ENCODE measurements at regions not wholly inside any gene's neighbourhood (a gene's known extent, or its start where the extent isn't known, plus 50 kb on each side); places are given as distances from the start of the nearest gene placed in this dataset.

GRCh38 chr5:2660315-2660714, 91.2 kb downstream of the IRX2 start:
- intact Hi-C loops (cut with DNase I): no loop called here
- DNase-seq (ENCODE audit: missing footprints) (no peak), ATAC-seq (no peak)

- intact Hi-C loops (cut with DNase I): no loop called here
- ATAC-seq (no peak), DNase-seq (ENCODE audit: missing footprints) (no peak)
These were observed 92.5 kb downstream of the IRX2 start for GRCh38 chr5:2658881-2659470.

- no peak for DNase-seq (ENCODE audit: missing footprints)
- no peak for ATAC-seq
- intact Hi-C loops (cut with DNase I): no loop called here
These were observed 93.0 kb downstream of the IRX2 start for GRCh38 chr5:2658447-2658846.

- ATAC-seq (no peak), DNase-seq (ENCODE audit: missing footprints) (no peak)
- intact Hi-C loops (cut with DNase I): no loop called here
These were observed 94.3 kb downstream of the IRX2 start for GRCh38 chr5:2657151-2657550.

- ATAC-seq (no peak), DNase-seq (ENCODE audit: missing footprints) (no peak)
- intact Hi-C loops (cut with DNase I): no loop called here
These were observed 95.3 kb downstream of the IRX2 start for GRCh38 chr5:2656206-2656605.

- intact Hi-C loops (cut with DNase I): no loop called here
- no peak for DNase-seq (ENCODE audit: missing footprints)
- ATAC-seq: no peak
These were observed 97.5 kb downstream of the IRX2 start for GRCh38 chr5:2653991-2654390.

GRCh38 chr5:2651116-2651515, 100.4 kb downstream of the IRX2 start:
- ATAC-seq (no peak), DNase-seq (ENCODE audit: missing footprints) (no peak)
- intact Hi-C loops (cut with DNase I): no loop called here

- DNase-seq (ENCODE audit: missing footprints) (no peak), ATAC-seq (no peak)
- intact Hi-C loops (cut with DNase I): no loop called here
These were observed 108.7 kb downstream of the IRX2 start for GRCh38 chr5:2642684-2643345.

GRCh38 chr5:2640717-2641116, 110.8 kb downstream of the IRX2 start:
- DNase-seq (ENCODE audit: missing footprints) (no peak), ATAC-seq (no peak)
- intact Hi-C loops (cut with DNase I): no loop called here

- intact Hi-C loops (cut with DNase I): no loop called here
- no peak for ATAC-seq
- no peak for DNase-seq (ENCODE audit: missing footprints)
These were observed 112.1 kb downstream of the IRX2 start for GRCh38 chr5:2639425-2639824.

- intact Hi-C loops (cut with DNase I): no loop called here
- ATAC-seq (no peak), DNase-seq (ENCODE audit: missing footprints) (no peak)
These were observed 116.9 kb downstream of the IRX2 start for GRCh38 chr5:2634399-2635176.

GRCh38 chr5:2633992-2634391, 117.5 kb downstream of the IRX2 start:
- intact Hi-C loops (cut with DNase I): no loop called here
- DNase-seq (ENCODE audit: missing footprints): no peak

GRCh38 chr5:2631758-2632157, 119.7 kb downstream of the IRX2 start:
- no peak for DNase-seq (ENCODE audit: missing footprints)
- intact Hi-C loops (cut with DNase I): no loop called here
- no peak for ATAC-seq

More at GRCh38 chr5:2633992-2634391, 117.5 kb downstream of the IRX2 start:
- no peak for ATAC-seq

- DNase-seq (ENCODE audit: missing footprints) (no peak), ATAC-seq (no peak)
- intact Hi-C loops (cut with DNase I): no loop called here
These were observed 122.4 kb downstream of the IRX2 start for GRCh38 chr5:2629045-2629444.

GRCh38 chr5:2627867-2628266, 123.6 kb downstream of the IRX2 start:
- ATAC-seq: no peak
- intact Hi-C loops (cut with DNase I): no loop called here

GRCh38 chr5:2626572-2626971, 124.9 kb downstream of the IRX2 start:
- intact Hi-C loops (cut with DNase I): no loop called here
- DNase-seq (ENCODE audit: missing footprints) (no peak), ATAC-seq (no peak)

More at GRCh38 chr5:2627867-2628266, 123.6 kb downstream of the IRX2 start:
- DNase-seq (ENCODE audit: missing footprints): no peak

GRCh38 chr5:2622866-2623265, 128.6 kb downstream of the IRX2 start:
- no peak for ATAC-seq
- intact Hi-C loops (cut with DNase I): no loop called here

GRCh38 chr5:2621631-2622030, 129.8 kb downstream of the IRX2 start:
- intact Hi-C loops (cut with DNase I): no loop called here
- ATAC-seq: no peak
- no peak for DNase-seq (ENCODE audit: missing footprints)

More at GRCh38 chr5:2622866-2623265, 128.6 kb downstream of the IRX2 start:
- no peak for DNase-seq (ENCODE audit: missing footprints)

GRCh38 chr5:2619216-2619615, 132.3 kb downstream of the IRX2 start:
- intact Hi-C loops (cut with DNase I): no loop called here
- DNase-seq (ENCODE audit: missing footprints): no peak
- no peak for ATAC-seq

- intact Hi-C loops (cut with DNase I): no loop called here
- ATAC-seq (no peak), DNase-seq (ENCODE audit: missing footprints) (no peak)
These were observed 134.0 kb downstream of the IRX2 start for GRCh38 chr5:2617461-2617860.

Data from Right ventricle myocardium inferior (tissue), 1 donor.